IMR-90 (cell line): ENCODE measurements at regions not wholly inside any gene's neighbourhood (a gene's known extent, or its start where the extent isn't known, plus 50 kb on each side); places are given as distances from the start of the nearest gene placed in this dataset.
A peak's percentile ranks its signal among the peaks of the same experiment; 100 is the strongest.

Source experiments
- ATAC-seq: fragments of 200-7000 bp; cut with Tn5 transposase; 2 replicates; pipeline ENCODE4 v1.9.1; 2020; ENCODE audit warnings: low read depth, mild to moderate bottlenecking, moderate library complexity
- BruUV-seq: library from RNA; stranded (reverse); fragments of 400-500 nt; replicated peaks from 2 replicates; lab custom pipeline; 2021; lab: Mats Ljungman, UMichigan
- CTCF ChIA-PET: fragments of 300-600 bp; formaldehyde crosslinking; extraction: SDS; loops from one replicate; lab custom pipeline; 2021; ENCODE audit warnings: antibody characterized with exemption; lab: Yijun Ruan, JAX
- POLR2A ChIA-PET: fragments of 300-600 bp; sonication (Branson Sonifier 250); formaldehyde crosslinking; loops from one replicate; lab custom pipeline; 2022; ENCODE audit warnings: antibody characterized with exemption; ENCODE audit not compliant: unreplicated experiment; lab: Charles Lee
- DNase-seq: peaks from one replicate; pipeline ENCODE4 v3.0.0; 2013
- H2AFZ ChIP-seq: replicated peaks from 2 replicates; pipeline ENCODE3; 2013; ENCODE audit warnings: low read length, mild to moderate bottlenecking; ENCODE audit not compliant: poor library complexity
- H2AK5ac ChIP-seq: 2 replicates; pipeline ENCODE4 v1.6.1; 2013; ENCODE audit warnings: low read depth, low read length, inconsistent platforms
- H2AK9ac ChIP-seq: replicated peaks from 2 replicates; pipeline ENCODE3; 2013; ENCODE audit warnings: mild to moderate bottlenecking, low read depth, low read length, moderate library complexity; ENCODE audit not compliant: poor library complexity
- H2BK120ac ChIP-seq: 2 replicates; pipeline ENCODE4 v1.6.1; 2013; ENCODE audit warnings: low read depth, low read length, inconsistent platforms
- H2BK15ac ChIP-seq: 3 replicates; pipeline ENCODE4 v1.6.1; 2013; ENCODE audit warnings: low read depth, low read length, inconsistent platforms
- H2BK20ac ChIP-seq: 2 replicates; pipeline ENCODE4 v1.6.1; 2013; ENCODE audit warnings: low read depth, mild to moderate bottlenecking, inconsistent platforms, low read length, moderate library complexity
- H2BK5ac ChIP-seq: 2 replicates; pipeline ENCODE4 v1.6.1; 2013; ENCODE audit warnings: mild to moderate bottlenecking, low read depth, low read length, inconsistent platforms; ENCODE audit not compliant: poor library complexity, severe bottlenecking
- H3K14ac ChIP-seq: replicated peaks from 2 replicates; pipeline ENCODE4 v1.6.1; 2013; ENCODE audit warnings: low read depth, low read length, inconsistent platforms
- H3K18ac ChIP-seq: 2 replicates; pipeline ENCODE4 v1.6.1; 2013; ENCODE audit warnings: low read depth, low read length, control low read depth
- H3K23ac ChIP-seq: 2 replicates; pipeline ENCODE4 v1.6.1; 2013; ENCODE audit warnings: low read depth, low read length, inconsistent platforms
- H3K27ac ChIP-seq: 2 replicates; pipeline ENCODE4 v1.5.1; 2013; ENCODE audit warnings: mild to moderate bottlenecking, control low read depth, low read length; ENCODE audit not compliant: insufficient read depth
- H3K27me3 ChIP-seq: 2 replicates; pipeline ENCODE4 v1.6.1; 2013; ENCODE audit warnings: low read length; ENCODE audit not compliant: control insufficient read depth, insufficient read depth
- H3K36me3 ChIP-seq: 2 replicates; pipeline ENCODE4 v1.6.1; 2013; ENCODE audit warnings: low read length, mixed read lengths; ENCODE audit not compliant: control insufficient read depth, insufficient read depth
- H3K4ac ChIP-seq: 2 replicates; pipeline ENCODE4 v1.6.1; 2013; ENCODE audit warnings: low read depth, low read length, inconsistent platforms
- H3K4me1 ChIP-seq: 2 replicates; pipeline ENCODE4 v1.6.1; 2013; ENCODE audit warnings: low read length, mixed read lengths; ENCODE audit not compliant: control insufficient read depth, insufficient read depth
- H3K4me2 ChIP-seq: 2 replicates; pipeline ENCODE4 v1.6.1; 2013; ENCODE audit warnings: low read depth, mild to moderate bottlenecking, control low read depth, low read length, moderate library complexity
- H3K4me3 ChIP-seq: 2 replicates; pipeline ENCODE4 v1.5.1; 2013; ENCODE audit warnings: low read depth, mild to moderate bottlenecking, control low read depth, low read length, moderate library complexity; ENCODE audit not compliant: insufficient read depth
- H3K56ac ChIP-seq: 2 replicates; pipeline ENCODE4 v1.6.1; 2013; ENCODE audit warnings: low read length, inconsistent platforms; ENCODE audit not compliant: insufficient read depth; ENCODE audit errors: extremely low read depth
- H3K79me1 ChIP-seq, 2 experiments: 2 replicates each; pipeline ENCODE4 v1.6.1; 2013; ENCODE audit warnings: low read length in 2 of 2, inconsistent platforms in 1 of 2, low read depth in 1 of 2
- H3K9ac ChIP-seq: 2 replicates; pipeline ENCODE4 v1.6.1; 2013; ENCODE audit warnings: low read depth, low read length, control low read depth
- H3K9me1 ChIP-seq: 2 replicates; pipeline ENCODE4 v1.6.1; 2013; ENCODE audit warnings: low read length, inconsistent platforms; ENCODE audit not compliant: insufficient read depth
- H3K9me3 ChIP-seq: 2 replicates; pipeline ENCODE4 v1.6.1; 2013; ENCODE audit warnings: low read length; ENCODE audit not compliant: control insufficient read depth, insufficient read depth
- H4K20me1 ChIP-seq: 2 replicates; pipeline ENCODE4 v1.6.1; 2013; ENCODE audit warnings: low read length, inconsistent platforms; ENCODE audit not compliant: insufficient read depth
- H4K5ac ChIP-seq: 2 replicates; pipeline ENCODE4 v1.6.1; 2013; ENCODE audit warnings: mild to moderate bottlenecking, low read depth, low read length, control low read depth
- H4K8ac ChIP-seq, 2 experiments: 2 replicates each; pipeline ENCODE4 v1.6.1; 2013; ENCODE audit warnings: low read depth in 2 of 2, low read length in 2 of 2, control low read depth in 1 of 2, inconsistent platforms in 1 of 2
- H4K91ac ChIP-seq: 2 replicates; pipeline ENCODE4 v1.6.1; 2013; ENCODE audit warnings: low read depth, low read length, inconsistent platforms; ENCODE audit not compliant: insufficient read depth
- BHLHE40 ChIP-seq: fragments of 150-350 bp; IDR thresholded peaks from 2 replicates; pipeline ENCODE4 v1.6.1; 2016; ENCODE audit warnings: mild to moderate bottlenecking, low read depth, low read length
- CEBPB ChIP-seq: IDR thresholded peaks from 2 replicates; pipeline ENCODE4 v1.6.1; 2012; ENCODE audit warnings: low read depth, low read length, improper control_type of control experiment
- FOS ChIP-seq: fragments of 150-350 bp; IDR thresholded peaks from 2 replicates; pipeline ENCODE4 v1.6.1; 2016; ENCODE audit warnings: low read depth, low read length
- MAFK ChIP-seq: IDR thresholded peaks from 2 replicates; pipeline ENCODE4 v1.6.1; 2012; ENCODE audit warnings: low read depth, low read length, improper control_type of control experiment
- RAD21 ChIP-seq: IDR thresholded peaks from 2 replicates; pipeline ENCODE4 v1.6.1; 2012; ENCODE audit warnings: low read length, improper control_type of control experiment
- RCOR1 ChIP-seq: IDR thresholded peaks from 2 replicates; pipeline ENCODE4 v1.6.1; 2012; ENCODE audit warnings: mild to moderate bottlenecking, low read length, improper control_type of control experiment; ENCODE audit not compliant: insufficient replicate concordance
- RFX5 ChIP-seq: IDR thresholded peaks from 2 replicates; pipeline ENCODE4 v1.8.0; 2012; ENCODE audit warnings: low read depth, mild to moderate bottlenecking, low read length, moderate library complexity
- WGBS, 2 experiments: methylation state at CpG; one replicate each; pipeline versions ENCODE4 v1.1.5 to v1.1.7; 2013; ENCODE audit warnings: missing lambda C conversion rate in 2 of 2; ENCODE audit not compliant: insufficient read length in 1 of 2; ENCODE audit errors: extremely low coverage in 2 of 2; 5-methylcytosine and 5-hydroxymethylcytosine counted together
- dilution Hi-C: fragments of 300-500 bp; cut with HindIII; formaldehyde crosslinking; loops from one replicate; pipeline ENCODE4 v1.14.3; 2018; ENCODE audit warnings: low sequenced_read_pairs; ENCODE audit not compliant: unreplicated experiment
- in situ Hi-C: fragments of 300-500 bp; cut with MboI; formaldehyde crosslinking; loops from 3 replicates; pipeline ENCODE4 v1.14.3; 2019; ENCODE audit warnings: low sequenced_read_pairs, inconsistent platforms, mixed read lengths
- intact Hi-C: fragments of 100-400 bp; cut with micrococcal nuclease; formaldehyde crosslinking; loops from 2 replicates; pipeline ENCODE4 v1.10.0; 2022
- TF ChIP-seq, protein P1 (sequence below): conservative IDR thresholded peaks from 2 replicates; pipeline ENCODE4 v1.5.1; 2012; ENCODE audit warnings: mild to moderate bottlenecking, low read depth, low read length, improper control_type of control experiment

DNA sequence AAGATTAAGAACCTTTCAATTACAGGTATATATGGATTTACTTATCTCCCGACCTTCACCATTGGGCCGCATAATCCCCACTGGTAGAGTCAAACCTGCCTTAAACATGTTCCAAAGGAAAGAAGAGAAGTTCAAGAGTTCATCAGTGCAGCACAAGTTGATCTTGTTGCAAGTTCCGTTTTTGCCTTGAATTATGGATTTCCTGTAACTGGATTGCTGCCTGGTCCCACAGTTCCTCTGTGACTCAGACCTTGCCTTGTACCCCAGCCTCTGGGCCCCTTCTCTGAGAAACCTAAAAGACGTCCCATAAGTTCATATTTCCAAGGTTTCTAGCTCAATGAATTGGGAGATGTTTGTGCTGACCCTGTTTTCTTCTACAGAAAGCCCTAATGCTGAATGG, 112.5 kb upstream of the THBS1 start:
- H4K5ac ChIP-seq: no peak overlapping the region; the same call in 1 of the 2 replicates
- WGBS, 2 experiments: 86% methylated on average over 1 of the region's 4 CpGs; no CpG with 5 or more reads in 1 of the 2 experiments
- no peaks in the 10 kb centered on the region for H3K9me1 ChIP-seq
- H4K20me1 ChIP-seq: no peaks in the 10 kb centered on the region
- peaks cover 4% of the 10 kb centered on the region for H3K9me3 ChIP-seq
- peak overlapping the region; percentile 37; the same call in 1 of the 2 replicates for H3K4ac ChIP-seq
- peak overlapping the region; percentile 12; the same call in 1 of the 2 replicates for H3K14ac ChIP-seq
- CTCF ChIA-PET: no interaction called here
- no peak overlapping the region for H3K4me3 ChIP-seq
- H3K9ac ChIP-seq: no peak overlapping the region
- H2AK9ac ChIP-seq: no peak overlapping the region
- in situ Hi-C loops: no loop called here
- peaks cover 25% of the 10 kb centered on the region for H3K4me1 ChIP-seq
- H2AK5ac ChIP-seq: peak overlapping the region; percentile 27; the same call in 1 of the 2 replicates
- POLR2A ChIA-PET: no interaction called here
- TF ChIP-seq RAD21: no peak
- no peak for TF ChIP-seq CEBPB
- no peak for TF ChIP-seq MAFK
- TF ChIP-seq, protein P1, sequence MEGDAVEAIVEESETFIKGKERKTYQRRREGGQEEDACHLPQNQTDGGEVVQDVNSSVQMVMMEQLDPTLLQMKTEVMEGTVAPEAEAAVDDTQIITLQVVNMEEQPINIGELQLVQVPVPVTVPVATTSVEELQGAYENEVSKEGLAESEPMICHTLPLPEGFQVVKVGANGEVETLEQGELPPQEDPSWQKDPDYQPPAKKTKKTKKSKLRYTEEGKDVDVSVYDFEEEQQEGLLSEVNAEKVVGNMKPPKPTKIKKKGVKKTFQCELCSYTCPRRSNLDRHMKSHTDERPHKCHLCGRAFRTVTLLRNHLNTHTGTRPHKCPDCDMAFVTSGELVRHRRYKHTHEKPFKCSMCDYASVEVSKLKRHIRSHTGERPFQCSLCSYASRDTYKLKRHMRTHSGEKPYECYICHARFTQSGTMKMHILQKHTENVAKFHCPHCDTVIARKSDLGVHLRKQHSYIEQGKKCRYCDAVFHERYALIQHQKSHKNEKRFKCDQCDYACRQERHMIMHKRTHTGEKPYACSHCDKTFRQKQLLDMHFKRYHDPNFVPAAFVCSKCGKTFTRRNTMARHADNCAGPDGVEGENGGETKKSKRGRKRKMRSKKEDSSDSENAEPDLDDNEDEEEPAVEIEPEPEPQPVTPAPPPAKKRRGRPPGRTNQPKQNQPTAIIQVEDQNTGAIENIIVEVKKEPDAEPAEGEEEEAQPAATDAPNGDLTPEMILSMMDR: no peak
- no peak for TF ChIP-seq RFX5
- TF ChIP-seq RCOR1: no peak
- TF ChIP-seq FOS: no peak
- TF ChIP-seq BHLHE40: no peak
- H4K8ac ChIP-seq: peak overlapping the region in 1 of 2 experiments; percentile 16; a peak in 1 of 4 replicates
- H3K27me3 ChIP-seq: no peaks in the 10 kb centered on the region
- no peak overlapping the region; the same call in 1 of the 2 replicates for H4K91ac ChIP-seq
- intact Hi-C loops: no loop called here
- H3K36me3 ChIP-seq: no peaks in the 10 kb centered on the region
- H3K23ac ChIP-seq: no peak overlapping the region
- H2BK120ac ChIP-seq: no peak overlapping the region
- H2AFZ ChIP-seq: no peak overlapping the region
- BruUV-seq: no TSS peak
- DNase-seq (no peak), ATAC-seq (no peak)
- H3K79me1 ChIP-seq: no peaks in the 10 kb centered on the region
- H2BK20ac ChIP-seq: peak overlapping the region; percentile 22; the same call in 1 of the 2 replicates
- peak overlapping the region; percentile 76; the same call in 1 of the 2 replicates for H3K27ac ChIP-seq
- no peak overlapping the region for H2BK5ac ChIP-seq
- peak overlapping the region; percentile 74 for H3K18ac ChIP-seq
- dilution Hi-C loops: no loop called here
- H3K4me2 ChIP-seq: no peak overlapping the region
- peak overlapping the region; percentile 79 for H2BK15ac ChIP-seq
- H3K56ac ChIP-seq: no peak overlapping the region
